ENCODE measurements at regions not wholly inside any gene's neighbourhood (a gene's known extent, or its start where the extent isn't known, plus 50 kb on each side); places are given as distances from the start of the nearest gene placed in this dataset.

GRCh38 chr1:58909914-58910681, 126.3 kb upstream of the JUN start:
- no peak for DNase-seq (ENCODE audit: low read depth in 2 of 2)

GRCh38 chr1:58911841-58912499, 128.1 kb upstream of the JUN start:
- no peak for DNase-seq (ENCODE audit: low read depth in 2 of 2)

GRCh38 chr1:58914925-58915324, 131.1 kb upstream of the JUN start:
- DNase-seq (ENCODE audit: low read depth in 2 of 2) = no peak

GRCh38 chr1:58917436-58917835, 133.6 kb upstream of the JUN start:
- DNase-seq (ENCODE audit: low read depth in 2 of 2) = no peak

GRCh38 chr1:58919226-58919958, 135.5 kb upstream of the JUN start:
- no peak for DNase-seq (ENCODE audit: low read depth in 2 of 2)

GRCh38 chr1:58919959-58920321, 136.1 kb upstream of the JUN start:
- no peak for DNase-seq (ENCODE audit: low read depth in 2 of 2)

- DNase-seq (ENCODE audit: low read depth in 2 of 2) = no peak
Measured at GRCh38 chr1:58921342-58921741, 137.5 kb upstream of the JUN start.

- no peak for DNase-seq (ENCODE audit: low read depth in 2 of 2)
Measured at GRCh38 chr1:58921751-58922150, 137.9 kb upstream of the JUN start.

- DNase-seq (ENCODE audit: low read depth in 2 of 2) = peak in 1 of 2 donors; percentile 8
Measured at GRCh38 chr1:58922302-58923089, 138.6 kb upstream of the JUN start.

- no peak for DNase-seq (ENCODE audit: low read depth in 2 of 2)
Measured at GRCh38 chr1:58923090-58923470, 139.2 kb upstream of the JUN start.

GRCh38 chr1:58924016-58924565, 140.2 kb upstream of the JUN start:
- no peak for DNase-seq (ENCODE audit: low read depth in 2 of 2)

GRCh38 chr1:58924821-58925220, 141.0 kb upstream of the JUN start:
- no peak for DNase-seq (ENCODE audit: low read depth in 2 of 2)

- no peak for DNase-seq (ENCODE audit: low read depth in 2 of 2)
Measured at GRCh38 chr1:58925247-58925646, 141.4 kb upstream of the JUN start.

- no peak for DNase-seq (ENCODE audit: low read depth in 2 of 2)
Measured at GRCh38 chr1:58926152-58926551, 142.3 kb upstream of the JUN start.

- DNase-seq (ENCODE audit: low read depth in 2 of 2) = no peak
Measured at GRCh38 chr1:58927041-58927721, 143.3 kb upstream of the JUN start.

GRCh38 chr1:58927722-58928085, 143.9 kb upstream of the JUN start:
- DNase-seq (ENCODE audit: low read depth in 2 of 2) = no peak

- DNase-seq (ENCODE audit: low read depth in 2 of 2) = no peak
Measured at GRCh38 chr1:58928514-58928913, 144.7 kb upstream of the JUN start.

GRCh38 chr1:58929671-58930325, 146.0 kb upstream of the JUN start:
- peak; percentile 33 to 55 for DNase-seq (ENCODE audit: low read depth in 2 of 2)

GRCh38 chr1:58931024-58931423, 147.2 kb upstream of the JUN start:
- DNase-seq (ENCODE audit: low read depth in 2 of 2) = no peak

- no peak for DNase-seq (ENCODE audit: low read depth in 2 of 2)
Measured at GRCh38 chr1:58931756-58932155, 147.9 kb upstream of the JUN start.
